Naive thymus-derived CD4-positive, alpha-beta T cell (primary cell): ENCODE measurements at regions not wholly inside any gene's neighbourhood (a gene's known extent, or its start where the extent isn't known, plus 50 kb on each side); places are given as distances from the start of the nearest gene placed in this dataset.
"Not testable (repeated sequence)": the region's sequence is repeated elsewhere in the genome, so short reads cannot be mapped to it uniquely, and the experiment has no call there.

Experiments used
- ATAC-seq: fragments of 150-1000 bp; cut with Tn5 transposase; 2 replicates; pipeline ENCODE4 v1.10.0; 2021; ENCODE audit warnings: mild to moderate bottlenecking, moderate library complexity
- CTCF ChIA-PET: fragments of 350-600 bp; sonication (Branson Sonifier 250); formaldehyde crosslinking; loops from one replicate; lab custom pipeline; 2021; ENCODE audit warnings: antibody characterized with exemption; lab: Charles Lee
- POLR2A ChIA-PET: fragments of 350-600 bp; sonication (Branson Sonifier 250); formaldehyde crosslinking; loops from one replicate; lab custom pipeline; 2021; ENCODE audit warnings: antibody characterized with exemption, inconsistent platforms; lab: Charles Lee
- DNase-seq, 9 donors: peaks; one replicate each; pipeline versions ENCODE4 v3.0.0 to v3.0.0-alpha.2; 2020 to 2022; ENCODE audit warnings: mixed read lengths in 1 of 9
- H3K27ac ChIP-seq: one replicate; pipeline ENCODE4 v1.7.0; 2013; ENCODE audit warnings: mild to moderate bottlenecking, low read depth, low read length, moderate library complexity
- H3K27me3 ChIP-seq, 2 donors: one replicate each; pipeline ENCODE4 v1.7.0; 2013; ENCODE audit warnings: low read length in 2 of 2, mild to moderate bottlenecking in 2 of 2, moderate library complexity in 2 of 2; ENCODE audit not compliant: control insufficient read depth in 2 of 2, insufficient read depth in 2 of 2
- H3K36me3 ChIP-seq, 3 experiments: 1 replicate in 2 of 3; 2 replicates in 1 of 3; pipeline ENCODE4 v1.7.0; 2013; ENCODE audit warnings: low read length in 3 of 3, mild to moderate bottlenecking in 3 of 3, moderate library complexity in 1 of 3; ENCODE audit not compliant: insufficient read depth in 3 of 3, control insufficient read depth in 2 of 3
- H3K4me1 ChIP-seq, 2 donors: one replicate each; pipeline ENCODE4 v1.7.0; 2013; ENCODE audit warnings: low read length in 2 of 2, mild to moderate bottlenecking in 2 of 2, moderate library complexity in 1 of 2; ENCODE audit not compliant: control insufficient read depth in 2 of 2, insufficient read depth in 2 of 2
- H3K4me3 ChIP-seq: 2 replicates; pipeline ENCODE4 v1.7.0; 2013; ENCODE audit warnings: mild to moderate bottlenecking, low read length
- H3K9me3 ChIP-seq, 3 experiments: 1 replicate in 2 of 3; 2 replicates in 1 of 3; pipeline ENCODE4 v1.7.0; 2013; ENCODE audit warnings: low read length in 3 of 3; ENCODE audit not compliant: control insufficient read depth in 2 of 3
- H3K27ac Mint-ChIP-seq, 9 donors: one replicate each; pipeline ENCODE4 v1.8.0; 2020 to 2022; ENCODE audit warnings: mixed read lengths in 9 of 9, mild to moderate bottlenecking in 8 of 9, moderate library complexity in 5 of 9, inconsistent platforms in 2 of 9
- H3K27me3 Mint-ChIP-seq, 5 donors: one replicate each; pipeline ENCODE4 v1.8.0; 2021 to 2022; ENCODE audit warnings: mixed read lengths in 5 of 5, mild to moderate bottlenecking in 1 of 5
- H3K36me3 Mint-ChIP-seq, 5 donors: one replicate each; pipeline ENCODE4 v1.8.0; 2020 to 2022; ENCODE audit warnings: mixed read lengths in 5 of 5, mild to moderate bottlenecking in 3 of 5, inconsistent platforms in 1 of 5
- H3K4me1 Mint-ChIP-seq, 7 donors: one replicate each; pipeline ENCODE4 v1.8.0; 2020 to 2022; ENCODE audit warnings: mixed read lengths in 7 of 7, mild to moderate bottlenecking in 3 of 7, inconsistent platforms in 1 of 7
- H3K4me3 Mint-ChIP-seq, 10 donors: one replicate each; pipeline ENCODE4 v1.8.0; 2020 to 2022; ENCODE audit warnings: mild to moderate bottlenecking in 10 of 10, mixed read lengths in 10 of 10, moderate library complexity in 6 of 10, inconsistent platforms in 2 of 10
- H3K9me3 Mint-ChIP-seq, 11 donors: one replicate each; pipeline ENCODE4 v1.8.0; 2020 to 2022; ENCODE audit warnings: mixed read lengths in 11 of 11, mild to moderate bottlenecking in 4 of 11, inconsistent platforms in 1 of 11, moderate library complexity in 1 of 11
- intact Hi-C, 2 donors: fragments of 100-400 bp; cut with micrococcal nuclease; formaldehyde crosslinking; loops; one replicate each; pipeline ENCODE4 v1.15.1; 2023

DNA sequence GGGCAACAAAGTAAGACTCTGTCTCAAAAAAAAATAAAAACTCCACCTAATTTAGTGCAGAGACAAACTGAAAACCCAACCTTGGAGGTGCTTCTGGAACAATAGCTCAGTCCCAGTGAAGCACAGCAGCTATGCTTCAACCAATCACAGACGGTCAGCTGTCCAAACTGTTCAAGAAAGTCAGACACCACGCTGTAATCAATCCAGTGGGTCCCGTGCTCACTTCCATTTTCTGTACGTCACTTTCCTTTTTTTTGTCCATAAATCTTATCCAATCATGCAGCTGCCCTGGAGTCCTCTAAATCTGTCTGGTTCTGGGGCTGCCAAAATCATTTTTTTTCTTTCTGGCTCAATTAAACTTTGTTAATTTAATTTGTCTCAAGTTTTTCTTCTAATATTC is 93.6 kb upstream of the FAM174B start:
- H3K27me3 Mint-ChIP-seq, result peaks cover 0 to 4% (median 0%) of the 10 kb centered on the region in 5 donors
- H3K9me3 ChIP-seq, result no peaks in the 10 kb centered on the region
- DNase-seq (no peak), ATAC-seq (no peak)
- no peak overlapping the region for H3K27ac ChIP-seq
- H3K27me3 ChIP-seq, result no peaks in the 10 kb centered on the region
- CTCF ChIA-PET, result no interaction called here
- no peaks in the 10 kb centered on the region for H3K36me3 ChIP-seq
- H3K4me1 Mint-ChIP-seq, result no peaks in the 10 kb centered on the region
- H3K9me3 Mint-ChIP-seq, result no peaks in the 10 kb centered on the region
- intact Hi-C loops, result no loop called here
- no peak overlapping the region for H3K4me3 Mint-ChIP-seq
- H3K4me1 ChIP-seq, result no peaks in the 10 kb centered on the region
- H3K4me3 ChIP-seq, result no peak overlapping the region
- no peak overlapping the region for H3K27ac Mint-ChIP-seq
- POLR2A ChIA-PET, result no interaction called here
- peaks cover 0 to 6% (median 0%) of the 10 kb centered on the region in 5 donors for H3K36me3 Mint-ChIP-seq

DNA sequence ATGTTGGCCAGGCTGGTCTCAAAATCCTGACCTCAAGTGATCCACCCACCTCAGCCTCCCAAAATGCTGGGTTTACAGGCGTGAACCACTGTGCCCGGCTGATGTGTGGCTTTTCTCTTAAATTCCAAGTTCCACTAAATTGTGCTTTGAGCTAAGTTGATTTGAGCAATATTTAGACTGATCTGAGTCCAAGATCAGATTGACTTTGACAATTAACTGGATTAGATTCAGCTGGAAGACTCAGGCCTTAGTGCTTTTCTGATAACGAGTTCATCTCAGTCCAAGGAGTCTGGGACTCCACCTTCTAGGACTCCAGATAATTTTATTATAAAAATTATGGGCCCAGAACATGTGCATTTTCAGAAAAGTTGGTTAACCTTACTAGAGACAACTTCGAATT is 94.4 kb upstream of the FAM174B start:
- no peak for ATAC-seq
- Histone ChIP-seq H3K9me3 (no peaks in the 10 kb centered on the region), H3K27ac (no peak overlapping the region), H3K27me3 (no peaks in the 10 kb centered on the region), H3K4me1 (no peaks in the 10 kb centered on the region), H3K36me3 (no peaks in the 10 kb centered on the region), H3K4me3 (no peak overlapping the region)
- intact Hi-C loops, result no loop called here
- H3K27me3 Mint-ChIP-seq, result peaks cover 0 to 3% (median 0%) of the 10 kb centered on the region in 5 donors
- no peak for DNase-seq
- no peaks in the 10 kb centered on the region for H3K4me1 Mint-ChIP-seq
- no peaks in the 10 kb centered on the region for H3K9me3 Mint-ChIP-seq
- POLR2A ChIA-PET, result no interaction called here
- peaks cover 0 to 3% (median 0%) of the 10 kb centered on the region in 5 donors for H3K36me3 Mint-ChIP-seq
- no peak overlapping the region for H3K27ac Mint-ChIP-seq
- H3K4me3 Mint-ChIP-seq, result no peak overlapping the region
- CTCF ChIA-PET, result no interaction called here

DNA sequence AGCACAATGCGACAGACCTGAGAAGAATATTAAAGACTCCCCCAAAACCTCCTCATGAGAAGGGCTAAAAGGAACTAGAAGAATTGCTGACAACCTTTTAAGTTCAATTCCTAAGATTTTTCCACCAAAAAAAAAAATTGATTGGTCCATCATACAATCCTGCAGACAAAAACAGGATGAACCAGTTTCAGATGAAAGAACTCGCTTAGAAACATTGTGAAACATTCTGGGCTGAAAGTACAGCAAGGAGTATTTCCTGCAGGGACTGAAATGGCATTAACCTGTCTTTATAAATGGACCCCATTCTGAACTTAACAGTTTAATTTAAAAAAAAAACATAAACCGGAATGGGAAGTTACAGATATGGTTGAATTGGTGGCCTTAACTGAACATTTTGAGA is 96.0 kb upstream of the FAM174B start:
- ChIA-PET POLR2A (no interaction called here), CTCF (no interaction called here)
- H3K36me3 ChIP-seq, result no peaks in the 10 kb centered on the region
- H3K27me3 ChIP-seq, result no peaks in the 10 kb centered on the region
- H3K4me3 ChIP-seq, result no peak overlapping the region
- DNase-seq (no peak), ATAC-seq (no peak)
- Mint-ChIP-seq H3K36me3 (no peaks in the 10 kb centered on the region), H3K4me1 (no peaks in the 10 kb centered on the region), H3K27ac (no peak overlapping the region), H3K9me3 (no peaks in the 10 kb centered on the region), H3K27me3 (no peaks in the 10 kb centered on the region), H3K4me3 (no peak overlapping the region)
- H3K9me3 ChIP-seq, result no peaks in the 10 kb centered on the region
- no peak overlapping the region for H3K27ac ChIP-seq
- intact Hi-C loops, result no loop called here
- no peaks in the 10 kb centered on the region for H3K4me1 ChIP-seq

DNA sequence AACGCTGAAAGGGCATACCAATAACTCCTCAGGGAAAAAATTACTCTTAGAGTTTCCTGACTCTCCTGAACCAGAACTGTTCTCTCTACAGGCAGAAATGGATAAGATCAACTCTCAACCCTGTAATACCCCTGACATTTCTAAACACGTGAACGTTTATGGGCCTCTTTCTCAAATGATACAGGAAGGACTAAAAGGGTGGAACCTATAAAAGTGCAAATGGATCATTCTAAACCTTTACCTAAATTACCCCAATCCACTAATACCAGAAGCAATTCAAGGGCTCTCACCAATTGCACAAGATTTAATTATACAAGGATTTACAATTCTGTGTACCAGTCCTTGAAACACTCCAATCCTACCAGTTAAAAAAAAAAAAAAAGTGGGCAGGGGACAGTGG is 98.0 kb upstream of the FAM174B start:
- H3K36me3 ChIP-seq, result no peaks in the 10 kb centered on the region
- H3K27me3 Mint-ChIP-seq, result peaks cover 0 to 10% (median 0%) of the 10 kb centered on the region in 5 donors
- ATAC-seq (no peak), DNase-seq (no peak)
- ChIA-PET CTCF (no interaction called here), POLR2A (no interaction called here)
- no peaks in the 10 kb centered on the region for H3K4me1 Mint-ChIP-seq
- no peak overlapping the region for H3K27ac Mint-ChIP-seq
- H3K27ac ChIP-seq, result no peak overlapping the region
- H3K9me3 ChIP-seq, result no peaks in the 10 kb centered on the region
- H3K4me3 Mint-ChIP-seq, result no peak overlapping the region
- intact Hi-C loops, result no loop called here
- no peaks in the 10 kb centered on the region for H3K4me1 ChIP-seq
- H3K36me3 Mint-ChIP-seq, result no peaks in the 10 kb centered on the region
- H3K9me3 Mint-ChIP-seq, result no peaks in the 10 kb centered on the region
- no peak overlapping the region for H3K4me3 ChIP-seq
- no peaks in the 10 kb centered on the region for H3K27me3 ChIP-seq

DNA sequence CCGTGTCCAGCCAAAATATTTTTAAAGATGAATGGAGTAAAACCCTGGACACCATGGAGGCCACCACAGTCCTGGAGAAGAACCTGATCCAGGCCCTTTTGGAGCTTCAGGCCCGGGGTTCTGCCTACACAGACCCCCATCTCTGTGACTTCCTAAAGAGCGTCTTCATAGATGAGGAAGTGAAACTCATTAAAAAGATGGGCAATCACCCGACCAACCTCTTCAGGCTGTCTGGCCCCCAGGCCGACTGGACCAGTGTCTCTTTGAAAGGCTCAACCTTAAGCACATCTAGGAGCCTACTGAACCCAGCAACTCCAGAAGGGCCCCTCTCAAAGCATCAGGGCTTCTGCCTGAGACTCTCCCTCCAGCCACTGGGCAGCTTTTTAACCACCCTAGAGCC is 107.9 kb upstream of the FAM174B start:
- no peak overlapping the region for H3K4me3 Mint-ChIP-seq
- ATAC-seq, result no peak

DNA sequence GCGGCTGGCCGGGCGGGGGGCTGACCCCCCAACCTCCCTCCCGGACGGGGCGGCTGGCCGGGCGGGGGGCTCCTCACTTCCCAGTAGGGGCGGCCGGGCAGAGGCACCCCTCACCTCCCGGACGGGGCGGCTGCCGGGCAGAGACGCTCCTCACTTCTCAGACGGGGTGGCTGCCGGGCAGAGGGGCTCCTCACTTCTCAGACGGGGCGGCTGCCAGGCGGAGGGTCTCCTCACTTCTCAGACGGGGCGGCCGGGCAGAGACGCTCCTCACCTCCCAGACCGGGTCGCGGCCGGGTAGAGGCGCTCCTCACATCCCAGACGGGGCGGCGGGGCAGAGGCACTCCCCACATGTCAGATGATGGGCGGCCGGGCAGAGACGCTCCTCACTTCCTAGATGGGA is 112.6 kb upstream of the FAM174B start:
- H3K27ac Mint-ChIP-seq, DNase-seq, H3K27me3 ChIP-seq, intact Hi-C loops, H3K9me3 Mint-ChIP-seq, H3K27ac ChIP-seq, H3K4me1 ChIP-seq, H3K4me3 ChIP-seq, ATAC-seq, H3K4me3 Mint-ChIP-seq, H3K27me3 Mint-ChIP-seq, H3K36me3 Mint-ChIP-seq, H3K4me1 Mint-ChIP-seq, H3K9me3 ChIP-seq, H3K36me3 ChIP-seq, POLR2A ChIA-PET, CTCF ChIA-PET: not testable (repeated sequence)

More for the DNA sequence above, 107.9 kb upstream of the FAM174B start:
- ChIA-PET CTCF (no interaction called here), POLR2A (no interaction called here)
- H3K4me1 Mint-ChIP-seq, result no peaks in the 10 kb centered on the region
- H3K27ac Mint-ChIP-seq, result no peak overlapping the region
- Histone ChIP-seq H3K36me3 (no peaks in the 10 kb centered on the region), H3K27ac (no peak overlapping the region), H3K4me3 (no peak overlapping the region), H3K9me3 (no peaks in the 10 kb centered on the region), H3K4me1 (no peaks in the 10 kb centered on the region), H3K27me3 (no peaks in the 10 kb centered on the region)
- H3K36me3 Mint-ChIP-seq, result peaks cover 0 to 4% (median 0%) of the 10 kb centered on the region in 5 donors
- H3K27me3 Mint-ChIP-seq, result peaks cover 0 to 4% (median 0%) of the 10 kb centered on the region in 5 donors
- H3K9me3 Mint-ChIP-seq, result peaks cover 0 to 6% (median 0%) of the 10 kb centered on the region in 11 donors
- no peak for DNase-seq
- intact Hi-C loops, result no loop called here

DNA sequence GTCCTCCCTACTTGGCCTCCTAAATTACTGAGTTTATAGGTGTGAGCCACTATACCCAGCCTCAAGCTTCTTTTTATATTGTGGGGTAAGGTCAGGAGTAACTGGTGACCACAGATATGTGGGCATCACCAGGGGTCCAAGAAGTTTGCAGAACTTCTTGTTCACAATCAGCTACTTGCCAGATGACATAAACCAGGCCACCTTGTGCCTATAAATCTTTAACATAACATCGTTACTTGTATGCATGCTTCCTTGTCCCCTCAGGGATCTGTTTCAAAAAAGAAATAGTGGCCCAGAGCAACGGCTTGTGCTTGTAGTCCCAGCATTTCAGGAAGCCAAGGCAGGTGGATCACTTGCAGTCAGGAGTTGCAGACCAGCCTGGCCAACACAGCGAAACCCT is 115.1 kb upstream of the FAM174B start:
- Mint-ChIP-seq H3K36me3 (peaks cover 0 to 4% (median 3%) of the 10 kb centered on the region in 5 donors), H3K27me3 (no peaks in the 10 kb centered on the region), H3K4me1 (no peaks in the 10 kb centered on the region), H3K4me3 (no peak overlapping the region), H3K9me3 (peaks cover 0 to 4% (median 0%) of the 10 kb centered on the region in 11 donors), H3K27ac (no peak overlapping the region)
- Histone ChIP-seq H3K36me3 (no peaks in the 10 kb centered on the region), H3K27me3 (no peaks in the 10 kb centered on the region), H3K4me3 (no peak overlapping the region), H3K4me1 (no peaks in the 10 kb centered on the region), H3K9me3 (no peaks in the 10 kb centered on the region), H3K27ac (no peak overlapping the region)
- ATAC-seq (no peak), DNase-seq (no peak)
- ChIA-PET POLR2A (no interaction called here), CTCF (no interaction called here)
- intact Hi-C loops, result no loop called here
